ENCODE measurements at regions not wholly inside any gene's neighbourhood (a gene's known extent, or its start where the extent isn't known, plus 50 kb on each side); places are given as distances from the start of the nearest gene placed in this dataset.

DNA sequence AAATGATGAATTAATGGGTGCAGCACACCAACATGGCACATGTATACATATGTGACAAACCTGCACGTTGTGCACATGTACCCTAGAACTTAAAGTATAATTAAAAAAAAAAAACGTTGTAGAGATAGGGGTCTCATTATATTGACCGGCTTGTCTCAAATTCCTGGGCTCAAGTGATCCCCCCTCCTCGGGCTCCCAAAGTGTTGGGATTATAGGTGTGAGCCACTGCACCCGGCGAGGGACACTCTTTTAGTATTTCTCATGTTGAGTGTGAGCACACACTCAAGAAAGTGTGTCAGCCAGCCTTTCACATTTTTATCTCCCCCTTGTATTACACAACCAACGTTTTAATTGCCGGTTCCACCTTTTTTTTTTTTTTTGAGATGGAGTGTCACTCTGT is 87.7 kb upstream of the SPIN1 start:
- TF ChIP-seq, protein P1, sequence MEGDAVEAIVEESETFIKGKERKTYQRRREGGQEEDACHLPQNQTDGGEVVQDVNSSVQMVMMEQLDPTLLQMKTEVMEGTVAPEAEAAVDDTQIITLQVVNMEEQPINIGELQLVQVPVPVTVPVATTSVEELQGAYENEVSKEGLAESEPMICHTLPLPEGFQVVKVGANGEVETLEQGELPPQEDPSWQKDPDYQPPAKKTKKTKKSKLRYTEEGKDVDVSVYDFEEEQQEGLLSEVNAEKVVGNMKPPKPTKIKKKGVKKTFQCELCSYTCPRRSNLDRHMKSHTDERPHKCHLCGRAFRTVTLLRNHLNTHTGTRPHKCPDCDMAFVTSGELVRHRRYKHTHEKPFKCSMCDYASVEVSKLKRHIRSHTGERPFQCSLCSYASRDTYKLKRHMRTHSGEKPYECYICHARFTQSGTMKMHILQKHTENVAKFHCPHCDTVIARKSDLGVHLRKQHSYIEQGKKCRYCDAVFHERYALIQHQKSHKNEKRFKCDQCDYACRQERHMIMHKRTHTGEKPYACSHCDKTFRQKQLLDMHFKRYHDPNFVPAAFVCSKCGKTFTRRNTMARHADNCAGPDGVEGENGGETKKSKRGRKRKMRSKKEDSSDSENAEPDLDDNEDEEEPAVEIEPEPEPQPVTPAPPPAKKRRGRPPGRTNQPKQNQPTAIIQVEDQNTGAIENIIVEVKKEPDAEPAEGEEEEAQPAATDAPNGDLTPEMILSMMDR (IDR thresholded peaks at IDR 0.05) = no peak
- no peak for TF ChIP-seq POLR2AphosphoS5 (IDR thresholded peaks at IDR 0.05)
